Lung (tissue), 11 donors: ENCODE measurements at regions not wholly inside any gene's neighbourhood (a gene's known extent, or its start where the extent isn't known, plus 50 kb on each side); places are given as distances from the start of the nearest gene placed in this dataset.

Experiments
- ATAC-seq: fragments of 200-7000 bp; cut with Tn5 transposase; one replicate; pipeline ENCODE4 v1.9.1; 2020; ENCODE audit warnings: moderate number of reproducible peaks; ENCODE audit not compliant: insufficient read depth, low FRiP score
- DNase-seq, 3 donors: peaks; one replicate each; pipeline ENCODE4 v3.0.0-alpha.2; 2013 to 2017
- H3K27ac ChIP-seq, 2 donors: one replicate each; pipeline ENCODE4 v1.5.1; 2013; ENCODE audit warnings: mild to moderate bottlenecking in 2 of 2, moderate library complexity in 2 of 2, control low read depth in 1 of 2, inconsistent platforms in 1 of 2, low read depth in 1 of 2, low read length in 1 of 2
- H3K27me3 ChIP-seq, 3 donors: one replicate each; pipeline ENCODE4 v1.5.1; 2013; ENCODE audit warnings: low read length in 2 of 3; ENCODE audit not compliant: control insufficient read depth in 3 of 3, insufficient read depth in 3 of 3
- H3K36me3 ChIP-seq, 4 donors: one replicate each; pipeline ENCODE4 v1.5.1; 2013; ENCODE audit warnings: low read length in 4 of 4, mild to moderate bottlenecking in 1 of 4, moderate library complexity in 1 of 4; ENCODE audit not compliant: control insufficient read depth in 4 of 4, insufficient read depth in 4 of 4
- H3K4me1 ChIP-seq, 5 donors: one replicate each; pipeline ENCODE4 v1.5.1; 2013; ENCODE audit warnings: low read length in 5 of 5, mild to moderate bottlenecking in 2 of 5, moderate library complexity in 1 of 5; ENCODE audit not compliant: control insufficient read depth in 5 of 5, insufficient read depth in 5 of 5
- H3K4me3 ChIP-seq: one replicate; pipeline ENCODE4 v1.5.1; 2013; ENCODE audit warnings: mild to moderate bottlenecking, control low read depth, moderate library complexity
- H3K9ac ChIP-seq, 2 donors: one replicate each; pipeline ENCODE4 v1.5.1; 2013; ENCODE audit warnings: low read length in 2 of 2, control low read depth in 1 of 2; ENCODE audit not compliant: insufficient read depth in 1 of 2
- H3K9me3 ChIP-seq, 4 donors: one replicate each; pipeline ENCODE4 v1.5.1; 2013; ENCODE audit warnings: low read length in 3 of 4, mild to moderate bottlenecking in 1 of 4, moderate library complexity in 1 of 4; ENCODE audit not compliant: control insufficient read depth in 4 of 4, insufficient read depth in 3 of 4
- CTCF ChIP-seq: IDR thresholded peaks from 2 replicates; pipeline ENCODE4 v1.5.1; 2012; ENCODE audit warnings: mild to moderate bottlenecking; ENCODE audit errors: control extremely low read depth, extremely low read depth
- WGBS, 2 donors: extraction: QIAGEN DNeasy Blood & Tissue Kit; methylation state at CpG; one replicate each; pipeline ENCODE4 v1.1.7; 2013; 5-methylcytosine and 5-hydroxymethylcytosine counted together
- donor health status: control.
- donor health status: control.
- donor health status: Bipolar disorder and iron deficiency.
- donor health status: healthy.
- donor health status: DM: yes; HTN: yes; CAD: no.

GRCh38 chr2:153568105-153568504, 89.5 kb upstream of the RPRM start:
- H3K27me3 ChIP-seq = no peaks in the 10 kb centered on the region
- H3K36me3 ChIP-seq = no peaks in the 10 kb centered on the region
- no peak for ATAC-seq
- no peak overlapping the region for H3K4me3 ChIP-seq
- no peaks in the 10 kb centered on the region for H3K4me1 ChIP-seq
- WGBS, 2 donors = 71 to 74% methylated on average over 3 of the region's 3 CpGs
- no peak overlapping the region for H3K27ac ChIP-seq
- no peak for DNase-seq
- no peak for TF ChIP-seq CTCF
- H3K9ac ChIP-seq = no peak overlapping the region
- H3K9me3 ChIP-seq = peaks cover 0 to 1% (median 0%) of the 10 kb centered on the region in 4 donors

GRCh38 chr2:153575171-153575853, 96.8 kb upstream of the RPRM start:
- 63 to 84% methylated on average over 3 of the region's 3 CpGs for WGBS, 2 donors
- no peak for TF ChIP-seq CTCF
- H3K9ac ChIP-seq = no peak overlapping the region
- no peaks in the 10 kb centered on the region for H3K36me3 ChIP-seq
- DNase-seq (no peak), ATAC-seq (no peak)
- H3K4me1 ChIP-seq = no peaks in the 10 kb centered on the region
- H3K27ac ChIP-seq = no peak overlapping the region
- no peak overlapping the region for H3K4me3 ChIP-seq
- peaks cover 0 to 2% (median 0%) of the 10 kb centered on the region in 4 donors for H3K9me3 ChIP-seq
- no peaks in the 10 kb centered on the region for H3K27me3 ChIP-seq

GRCh38 chr2:153584244-153584643, 105.7 kb upstream of the RPRM start:
- ATAC-seq (no peak), DNase-seq (no peak)
- WGBS, 2 donors = 47 to 59% methylated on average over 2 of the region's 2 CpGs
- Histone ChIP-seq H3K27me3 (no peaks in the 10 kb centered on the region), H3K9me3 (peaks cover 0 to 9% (median 5%) of the 10 kb centered on the region in 4 donors), H3K27ac (no peak overlapping the region), H3K4me1 (no peaks in the 10 kb centered on the region), H3K9ac (no peak overlapping the region), H3K36me3 (no peaks in the 10 kb centered on the region), H3K4me3 (no peak overlapping the region)
- TF ChIP-seq CTCF = no peak

- H3K9ac ChIP-seq = no peak overlapping the region
- H3K9me3 ChIP-seq = peaks cover 0 to 14% (median 6%) of the 10 kb centered on the region in 4 donors
- no peak overlapping the region for H3K4me3 ChIP-seq
- ATAC-seq (no peak), DNase-seq (no peak)
- H3K27me3 ChIP-seq = no peaks in the 10 kb centered on the region
- no peak for TF ChIP-seq CTCF
- no peak overlapping the region for H3K27ac ChIP-seq
- no peaks in the 10 kb centered on the region for H3K4me1 ChIP-seq
- no peaks in the 10 kb centered on the region for H3K36me3 ChIP-seq
Observed at GRCh38 chr2:153588408-153588807, 109.8 kb upstream of the RPRM start.
